ENCODE measurements at regions not wholly inside any gene's neighbourhood (a gene's known extent, or its start where the extent isn't known, plus 50 kb on each side); places are given as distances from the start of the nearest gene placed in this dataset.

DNA sequence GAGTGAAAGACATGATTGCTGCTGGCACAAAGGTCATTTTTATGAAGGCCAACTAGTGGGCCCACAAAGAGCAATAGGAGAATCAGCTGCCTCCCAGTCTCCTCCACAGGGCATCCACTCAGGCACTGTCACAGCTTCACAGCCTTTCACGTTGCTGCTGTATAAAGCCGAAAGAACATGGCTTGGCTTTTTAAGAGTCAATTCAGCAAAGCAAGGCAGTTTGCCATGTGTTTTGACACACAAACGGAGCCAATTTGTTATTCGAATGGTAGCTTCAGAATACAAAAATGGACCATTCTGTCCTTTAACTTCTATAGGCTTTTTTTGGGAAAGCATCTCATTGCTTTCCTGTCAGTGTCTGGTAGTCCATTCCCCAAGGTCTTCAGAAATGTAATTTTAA lies 283.4 kb upstream of the PARD3B start:
- Histone ChIP-seq H3K9me3 (ENCODE audit: control insufficient read depth in 2 of 2, insufficient read depth in 1 of 2, low read depth in 1 of 2, low read length in 1 of 2) (no peaks in the 10 kb centered on the region), H3K27ac (ENCODE audit: low read depth in 2 of 2, low read length in 1 of 2) (no peak overlapping the region), H3K4me1 (ENCODE audit: control insufficient read depth in 2 of 2, insufficient read depth in 2 of 2, low read length in 1 of 2) (peaks cover 0 to 2% of the 10 kb centered on the region in 2 donors), H3K36me3 (ENCODE audit: control insufficient read depth in 2 of 2, insufficient read depth in 2 of 2, low read length in 1 of 2) (no peaks in the 10 kb centered on the region), H3K4me3 (ENCODE audit: low read depth in 1 of 2, low read length in 2 of 2) (no peak overlapping the region), H3K27me3 (ENCODE audit: control insufficient read depth in 1 of 2, insufficient read depth in 2 of 2, low read length in 2 of 2) (no peaks in the 10 kb centered on the region)
- 78 to 81% methylated on average over 4 of the region's 4 CpGs for WGBS, 2 donors

DNA sequence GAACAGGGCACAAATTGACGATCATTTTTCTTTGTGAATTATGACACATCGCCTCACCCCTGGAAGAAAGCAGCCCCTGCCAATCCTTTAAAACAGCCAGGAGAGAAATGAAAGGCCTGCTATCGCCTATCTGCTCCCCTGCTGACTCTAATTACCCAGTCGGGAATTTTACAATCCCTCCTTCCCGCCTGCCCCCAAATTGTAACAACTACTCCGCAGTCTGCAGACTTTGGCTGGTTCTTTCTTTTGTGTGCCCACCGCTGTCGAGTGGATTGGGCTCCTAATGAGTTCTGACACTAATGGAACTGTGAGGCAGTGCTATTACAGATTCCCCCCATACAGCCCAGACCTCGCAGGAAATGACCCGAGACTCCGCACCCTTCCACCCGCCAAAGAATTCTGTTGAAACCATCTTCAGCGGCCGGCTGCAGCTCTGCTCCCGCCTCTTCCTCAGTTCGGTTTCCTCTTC lies 281.2 kb upstream of the PARD3B start:
- 78 to 83% methylated on average over 16 of the region's 16 CpGs for WGBS, 2 donors
- no peaks in the 10 kb centered on the region for H3K9me3 ChIP-seq (ENCODE audit: control insufficient read depth in 2 of 2, insufficient read depth in 1 of 2, low read depth in 1 of 2, low read length in 1 of 2)
- H3K4me1 ChIP-seq (ENCODE audit: control insufficient read depth in 2 of 2, insufficient read depth in 2 of 2, low read length in 1 of 2): no peaks in the 10 kb centered on the region
- no peaks in the 10 kb centered on the region for H3K36me3 ChIP-seq (ENCODE audit: control insufficient read depth in 2 of 2, insufficient read depth in 2 of 2, low read length in 1 of 2)
- no peak overlapping the region for H3K27ac ChIP-seq (ENCODE audit: low read depth in 2 of 2, low read length in 1 of 2)
- H3K4me3 ChIP-seq (ENCODE audit: low read depth in 1 of 2, low read length in 2 of 2): no peak overlapping the region
- H3K27me3 ChIP-seq (ENCODE audit: control insufficient read depth in 1 of 2, insufficient read depth in 2 of 2, low read length in 2 of 2): no peaks in the 10 kb centered on the region

- H3K4me3 ChIP-seq (ENCODE audit: low read depth in 1 of 2, low read length in 2 of 2): no peak overlapping the region
- WGBS, 2 donors: 74 to 88% methylated on average over 5 of the region's 5 CpGs
These were observed 280.6 kb upstream of the PARD3B start for GRCh38 chr2:204264621-204265140.

DNA sequence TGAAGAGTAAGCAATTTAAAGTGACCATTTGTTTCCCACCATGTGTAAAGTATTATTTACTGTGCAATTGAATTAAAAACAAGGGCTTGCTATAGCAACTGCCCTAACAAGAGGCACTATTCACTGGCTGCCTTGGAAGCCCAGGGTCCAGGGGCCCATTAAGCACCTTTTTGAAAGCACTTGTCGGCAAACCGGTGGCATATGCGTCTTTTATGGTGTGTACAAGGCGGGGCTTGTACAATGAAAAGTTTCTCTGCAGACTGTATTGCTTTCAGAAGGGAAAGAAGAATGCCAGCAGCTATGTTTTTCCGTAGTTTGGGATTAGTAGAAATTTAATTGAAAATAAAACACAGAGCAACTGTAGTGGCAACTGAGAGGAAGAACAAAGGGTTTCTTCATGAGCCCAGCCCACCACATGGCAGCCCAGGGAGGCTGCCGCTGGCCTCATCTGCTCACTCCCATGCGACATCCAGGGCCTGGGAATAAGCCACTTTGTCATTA lies 279.5 kb upstream of the PARD3B start:
- H3K9me3 ChIP-seq (ENCODE audit: control insufficient read depth in 2 of 2, insufficient read depth in 1 of 2, low read depth in 1 of 2, low read length in 1 of 2): no peaks in the 10 kb centered on the region
- no peak overlapping the region for H3K4me3 ChIP-seq (ENCODE audit: low read depth in 1 of 2, low read length in 2 of 2)
- H3K4me1 ChIP-seq (ENCODE audit: control insufficient read depth in 2 of 2, insufficient read depth in 2 of 2, low read length in 1 of 2): no peaks in the 10 kb centered on the region
- no peaks in the 10 kb centered on the region for H3K36me3 ChIP-seq (ENCODE audit: control insufficient read depth in 2 of 2, insufficient read depth in 2 of 2, low read length in 1 of 2)
- 82 to 93% methylated on average over 7 of the region's 7 CpGs for WGBS, 2 donors
- H3K27ac ChIP-seq (ENCODE audit: low read depth in 2 of 2, low read length in 1 of 2): no peak overlapping the region
- no peaks in the 10 kb centered on the region for H3K27me3 ChIP-seq (ENCODE audit: control insufficient read depth in 1 of 2, insufficient read depth in 2 of 2, low read length in 2 of 2)

More at GRCh38 chr2:204264621-204265140, 280.6 kb upstream of the PARD3B start:
- H3K27me3 ChIP-seq (ENCODE audit: control insufficient read depth in 1 of 2, insufficient read depth in 2 of 2, low read length in 2 of 2): no peaks in the 10 kb centered on the region
- H3K36me3 ChIP-seq (ENCODE audit: control insufficient read depth in 2 of 2, insufficient read depth in 2 of 2, low read length in 1 of 2): no peaks in the 10 kb centered on the region
- H3K9me3 ChIP-seq (ENCODE audit: control insufficient read depth in 2 of 2, insufficient read depth in 1 of 2, low read depth in 1 of 2, low read length in 1 of 2): no peaks in the 10 kb centered on the region
- no peak overlapping the region for H3K27ac ChIP-seq (ENCODE audit: low read depth in 2 of 2, low read length in 1 of 2)
- H3K4me1 ChIP-seq (ENCODE audit: control insufficient read depth in 2 of 2, insufficient read depth in 2 of 2, low read length in 1 of 2): no peaks in the 10 kb centered on the region

DNA sequence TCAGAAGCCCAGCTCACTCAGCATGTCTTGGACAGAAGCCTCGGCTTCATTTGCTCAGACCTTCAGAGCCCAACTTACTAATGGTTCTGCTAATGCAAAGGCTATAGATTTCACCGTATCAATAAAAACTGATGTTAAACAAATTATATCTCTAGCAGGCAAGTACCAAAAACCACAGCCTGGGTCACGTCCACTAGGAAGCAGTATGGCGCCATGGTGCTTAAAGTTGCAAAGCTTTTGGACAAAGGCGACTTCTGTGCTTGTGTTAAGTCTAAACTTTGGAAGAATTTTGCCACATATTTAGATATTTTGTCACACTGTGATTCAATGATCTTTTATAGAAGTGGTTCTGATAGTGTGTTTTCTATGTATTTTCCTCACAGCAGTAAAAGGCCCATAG lies 276.8 kb upstream of the PARD3B start:
- Histone ChIP-seq H3K4me1 (ENCODE audit: control insufficient read depth in 2 of 2, insufficient read depth in 2 of 2, low read length in 1 of 2) (no peaks in the 10 kb centered on the region), H3K36me3 (ENCODE audit: control insufficient read depth in 2 of 2, insufficient read depth in 2 of 2, low read length in 1 of 2) (no peaks in the 10 kb centered on the region), H3K27ac (ENCODE audit: low read depth in 2 of 2, low read length in 1 of 2) (peak overlapping the region in 1 of 2 donors; percentile 3), H3K4me3 (ENCODE audit: low read depth in 1 of 2, low read length in 2 of 2) (no peak overlapping the region), H3K27me3 (ENCODE audit: control insufficient read depth in 1 of 2, insufficient read depth in 2 of 2, low read length in 2 of 2) (no peaks in the 10 kb centered on the region), H3K9me3 (ENCODE audit: control insufficient read depth in 2 of 2, insufficient read depth in 1 of 2, low read depth in 1 of 2, low read length in 1 of 2) (no peaks in the 10 kb centered on the region)
- 91% methylated on average over 5 of the region's 5 CpGs for WGBS, 2 donors

DNA sequence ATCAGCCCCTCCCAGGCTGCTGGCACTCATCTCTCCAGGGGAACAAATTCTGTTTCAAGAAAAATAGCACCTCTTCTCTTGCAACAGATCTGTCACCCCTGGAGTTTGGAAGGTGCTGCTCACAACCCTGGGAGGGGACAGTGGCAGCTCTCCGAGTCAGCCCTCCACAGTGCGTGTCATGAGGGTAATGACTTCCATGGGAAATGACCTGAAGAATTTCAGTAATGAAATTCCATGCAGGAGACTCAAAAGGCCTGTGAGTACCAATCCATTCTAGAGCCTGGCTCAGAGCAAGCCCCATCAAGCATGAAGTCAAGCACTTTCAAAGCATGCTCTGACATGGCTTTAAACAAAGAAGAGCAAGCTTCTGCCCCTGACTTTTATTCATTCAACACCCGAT lies 276.3 kb upstream of the PARD3B start:
- Histone ChIP-seq H3K4me3 (ENCODE audit: low read depth in 1 of 2, low read length in 2 of 2) (no peak overlapping the region), H3K27ac (ENCODE audit: low read depth in 2 of 2, low read length in 1 of 2) (no peak overlapping the region), H3K27me3 (ENCODE audit: control insufficient read depth in 1 of 2, insufficient read depth in 2 of 2, low read length in 2 of 2) (no peaks in the 10 kb centered on the region), H3K9me3 (ENCODE audit: control insufficient read depth in 2 of 2, insufficient read depth in 1 of 2, low read depth in 1 of 2, low read length in 1 of 2) (no peaks in the 10 kb centered on the region), H3K36me3 (ENCODE audit: control insufficient read depth in 2 of 2, insufficient read depth in 2 of 2, low read length in 1 of 2) (no peaks in the 10 kb centered on the region), H3K4me1 (ENCODE audit: control insufficient read depth in 2 of 2, insufficient read depth in 2 of 2, low read length in 1 of 2) (no peaks in the 10 kb centered on the region)
- 56 to 62% methylated on average over 3 of the region's 3 CpGs for WGBS, 2 donors

DNA sequence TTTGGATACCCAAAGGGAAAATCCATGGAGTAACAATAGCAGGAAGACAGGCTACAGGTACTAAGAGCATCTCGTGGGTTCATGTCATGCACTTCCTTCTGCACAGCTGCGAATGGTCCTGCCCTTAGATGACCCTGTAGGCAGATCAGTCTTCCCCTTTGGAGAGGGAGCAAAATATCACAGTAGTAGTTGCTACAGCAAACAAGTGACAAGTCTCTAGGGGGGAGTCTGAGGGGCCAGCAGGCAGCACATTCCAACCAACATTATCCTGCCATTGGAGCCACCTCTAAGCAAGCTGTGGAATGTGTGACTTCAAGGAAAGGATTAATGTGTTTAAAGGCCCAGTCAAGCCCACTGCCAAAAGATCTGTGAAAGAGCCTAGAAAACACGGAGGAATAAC lies 273.2 kb upstream of the PARD3B start:
- H3K27ac ChIP-seq (ENCODE audit: low read depth in 2 of 2, low read length in 1 of 2): no peak overlapping the region
- no peaks in the 10 kb centered on the region for H3K36me3 ChIP-seq (ENCODE audit: control insufficient read depth in 2 of 2, insufficient read depth in 2 of 2, low read length in 1 of 2)
- no peaks in the 10 kb centered on the region for H3K27me3 ChIP-seq (ENCODE audit: control insufficient read depth in 1 of 2, insufficient read depth in 2 of 2, low read length in 2 of 2)
- WGBS, 2 donors: 57 to 64% methylated on average over 3 of the region's 3 CpGs
- H3K4me1 ChIP-seq (ENCODE audit: control insufficient read depth in 2 of 2, insufficient read depth in 2 of 2, low read length in 1 of 2): no peaks in the 10 kb centered on the region
- no peaks in the 10 kb centered on the region for H3K9me3 ChIP-seq (ENCODE audit: control insufficient read depth in 2 of 2, insufficient read depth in 1 of 2, low read depth in 1 of 2, low read length in 1 of 2)
- no peak overlapping the region for H3K4me3 ChIP-seq (ENCODE audit: low read depth in 1 of 2, low read length in 2 of 2)

DNA sequence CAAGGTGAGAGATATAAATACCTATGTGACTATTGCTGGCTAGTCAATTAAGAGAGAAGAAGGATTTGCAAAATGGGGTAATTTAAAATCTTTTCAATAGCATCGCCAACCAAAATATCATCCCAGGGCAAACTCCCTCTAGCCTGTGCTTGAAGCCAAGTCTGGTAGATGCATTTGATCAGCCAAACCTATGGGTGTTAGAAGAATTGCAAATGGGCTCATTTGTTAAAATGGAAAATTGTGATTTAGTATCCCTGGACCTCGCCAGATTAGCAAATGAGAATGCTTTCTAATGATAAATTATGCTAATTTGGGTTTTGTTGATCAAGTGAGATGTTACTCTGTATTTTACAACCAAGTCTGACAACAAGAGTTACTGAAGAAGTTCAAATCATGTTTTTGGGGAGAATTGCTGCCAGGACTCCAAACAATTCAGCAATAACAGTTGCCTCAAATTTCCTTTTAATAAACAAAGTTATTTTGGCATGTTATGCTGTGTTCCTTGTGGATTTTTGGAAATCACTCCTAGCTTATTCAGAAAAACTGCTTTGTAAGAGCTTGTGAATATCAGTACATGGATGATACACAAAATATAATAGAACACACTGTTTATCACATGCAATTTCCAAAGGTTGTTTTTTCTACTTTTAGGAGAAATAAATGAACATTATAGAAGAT lies 272.5 kb upstream of the PARD3B start:
- Histone ChIP-seq H3K27me3 (ENCODE audit: control insufficient read depth in 1 of 2, insufficient read depth in 2 of 2, low read length in 2 of 2) (no peaks in the 10 kb centered on the region), H3K36me3 (ENCODE audit: control insufficient read depth in 2 of 2, insufficient read depth in 2 of 2, low read length in 1 of 2) (no peaks in the 10 kb centered on the region), H3K9me3 (ENCODE audit: control insufficient read depth in 2 of 2, insufficient read depth in 1 of 2, low read depth in 1 of 2, low read length in 1 of 2) (no peaks in the 10 kb centered on the region), H3K4me3 (ENCODE audit: low read depth in 1 of 2, low read length in 2 of 2) (no peak overlapping the region), H3K4me1 (ENCODE audit: control insufficient read depth in 2 of 2, insufficient read depth in 2 of 2, low read length in 1 of 2) (no peaks in the 10 kb centered on the region), H3K27ac (ENCODE audit: low read depth in 2 of 2, low read length in 1 of 2) (no peak overlapping the region)
- 83 to 87% methylated on average over 2 of the region's 2 CpGs for WGBS, 2 donors

DNA sequence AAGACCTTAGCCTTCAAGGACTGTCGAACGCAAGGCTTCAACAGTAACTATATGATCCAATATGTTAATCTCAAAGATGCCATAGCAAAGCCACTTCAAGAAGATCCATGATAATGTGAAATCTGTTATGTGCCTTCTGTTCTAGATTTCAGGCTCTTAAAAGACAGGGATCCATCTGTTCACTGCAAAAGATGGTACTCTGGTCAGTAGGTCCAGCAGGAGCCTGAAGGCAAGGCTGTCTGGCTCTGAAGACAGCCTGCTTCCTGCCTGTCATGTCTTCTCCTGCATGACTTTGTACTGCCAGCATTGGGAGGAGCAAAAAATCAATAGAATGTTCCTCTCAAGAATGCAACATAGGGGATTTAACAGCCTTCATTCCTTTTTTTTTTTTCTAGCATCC lies 270.8 kb upstream of the PARD3B start:
- no peak overlapping the region for H3K4me3 ChIP-seq (ENCODE audit: low read depth in 1 of 2, low read length in 2 of 2)
- H3K9me3 ChIP-seq (ENCODE audit: control insufficient read depth in 2 of 2, insufficient read depth in 1 of 2, low read depth in 1 of 2, low read length in 1 of 2): no peaks in the 10 kb centered on the region
- H3K36me3 ChIP-seq (ENCODE audit: control insufficient read depth in 2 of 2, insufficient read depth in 2 of 2, low read length in 1 of 2): no peaks in the 10 kb centered on the region
- no peaks in the 10 kb centered on the region for H3K4me1 ChIP-seq (ENCODE audit: control insufficient read depth in 2 of 2, insufficient read depth in 2 of 2, low read length in 1 of 2)
- no peak overlapping the region for H3K27ac ChIP-seq (ENCODE audit: low read depth in 2 of 2, low read length in 1 of 2)
- H3K27me3 ChIP-seq (ENCODE audit: control insufficient read depth in 1 of 2, insufficient read depth in 2 of 2, low read length in 2 of 2): peaks cover 0 to 3% of the 10 kb centered on the region in 2 donors
- WGBS, 2 donors: 92 to 94% methylated on average over 2 of the region's 2 CpGs

DNA sequence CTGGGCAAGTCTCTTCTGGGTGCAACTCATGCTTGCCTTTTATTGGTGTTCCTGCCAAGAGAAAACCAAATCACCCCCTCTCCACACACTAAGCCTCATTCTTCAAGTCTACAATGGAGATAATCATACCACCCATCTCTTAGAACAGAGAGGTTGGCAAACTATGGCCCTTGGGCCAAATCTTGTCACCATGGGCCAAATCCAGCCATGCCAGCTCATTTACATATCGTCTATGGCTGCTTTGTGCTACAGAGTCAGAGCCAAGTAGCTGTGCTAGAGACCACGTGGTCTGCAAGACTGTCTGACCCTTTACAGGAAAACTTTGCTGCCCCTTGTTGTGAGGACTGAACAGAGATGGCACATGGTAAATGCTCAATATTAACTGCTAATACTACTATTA lies 270.3 kb upstream of the PARD3B start:
- peaks cover 0 to 3% of the 10 kb centered on the region in 2 donors for H3K27me3 ChIP-seq (ENCODE audit: control insufficient read depth in 1 of 2, insufficient read depth in 2 of 2, low read length in 2 of 2)
- no peaks in the 10 kb centered on the region for H3K36me3 ChIP-seq (ENCODE audit: control insufficient read depth in 2 of 2, insufficient read depth in 2 of 2, low read length in 1 of 2)
- H3K27ac ChIP-seq (ENCODE audit: low read depth in 2 of 2, low read length in 1 of 2): no peak overlapping the region
- no peak overlapping the region for H3K4me3 ChIP-seq (ENCODE audit: low read depth in 1 of 2, low read length in 2 of 2)
- WGBS, 2 donors: 78 to 79% methylated on average over 2 of the region's 2 CpGs
- H3K4me1 ChIP-seq (ENCODE audit: control insufficient read depth in 2 of 2, insufficient read depth in 2 of 2, low read length in 1 of 2): no peaks in the 10 kb centered on the region
- H3K9me3 ChIP-seq (ENCODE audit: control insufficient read depth in 2 of 2, insufficient read depth in 1 of 2, low read depth in 1 of 2, low read length in 1 of 2): no peaks in the 10 kb centered on the region

Data from esophagus (tissue), 2 donors.